Prostate gland (tissue), 2 donors: ENCODE measurements at regions not wholly inside any gene's neighbourhood (a gene's known extent, or its start where the extent isn't known, plus 50 kb on each side); places are given as distances from the start of the nearest gene placed in this dataset.

Experiments used
- DNase-seq: peaks from one replicate; pipeline ENCODE4 v3.0.0-alpha.2; 2019; ENCODE audit warnings: low spot score
- H3K27ac ChIP-seq, 2 donors: fragments of 200-600 bp; sonication (generic); 2 replicates each; pipeline ENCODE4 v1.5.1; 2017 to 2019
- H3K27me3 ChIP-seq: fragments of 200-600 bp; sonication (generic); replicated peaks from 2 replicates; pipeline ENCODE4 v1.5.1; 2019; ENCODE audit not compliant: insufficient read depth
- H3K36me3 ChIP-seq, 2 donors: fragments of 200-600 bp; sonication (generic); 1 replicate in 1 of 2; 2 replicates in 1 of 2; pipeline versions ENCODE4 v1.5.1 to v1.8.1; 2017 to 2019
- H3K4me1 ChIP-seq: fragments of 200-600 bp; sonication (generic); replicated peaks from 2 replicates; pipeline ENCODE4 v1.5.1; 2019
- H3K4me3 ChIP-seq, 2 donors: fragments of 200-600 bp; sonication (generic); 2 replicates each; pipeline ENCODE4 v1.5.1; 2017 to 2019
- H3K9me3 ChIP-seq: fragments of 200-600 bp; sonication (generic); 2 replicates; pipeline ENCODE4 v1.5.1; 2017
- POLR2A ChIP-seq: fragments of 450-650 bp; IDR thresholded peaks from one replicate; pipeline ENCODE4 v1.6.1; 2016; ENCODE audit warnings: antibody characterized with exemption, mild to moderate bottlenecking
- POLR2AphosphoS5 ChIP-seq: sonication (generic); formaldehyde crosslinking; IDR thresholded peaks from one replicate; pipeline ENCODE4 v1.6.1; 2017; ENCODE audit warnings: antibody characterized with exemption
- WGBS: methylation state at CpG from one replicate; pipeline ENCODE4 v1.1.5; 2018; 5-methylcytosine and 5-hydroxymethylcytosine counted together
- intact Hi-C: fragments of 100-400 bp; cut with DNase I; formaldehyde crosslinking; loops from one replicate; pipeline ENCODE4 v1.14.2; 2022
- TF ChIP-seq, protein P1 (sequence below), 4 experiments: fragments of 200-600 bp in 2 of 4; fragments of 450-650 bp in 2 of 4; sonication (generic) in 2 of 4; IDR thresholded peaks; 1 replicate in 3 of 4; 2 replicates in 1 of 4; pipeline ENCODE4 v1.5.1; 2016 to 2019; ENCODE audit warnings: antibody characterized with exemption in 4 of 4, mild to moderate bottlenecking in 2 of 4, moderate library complexity in 2 of 4

DNA sequence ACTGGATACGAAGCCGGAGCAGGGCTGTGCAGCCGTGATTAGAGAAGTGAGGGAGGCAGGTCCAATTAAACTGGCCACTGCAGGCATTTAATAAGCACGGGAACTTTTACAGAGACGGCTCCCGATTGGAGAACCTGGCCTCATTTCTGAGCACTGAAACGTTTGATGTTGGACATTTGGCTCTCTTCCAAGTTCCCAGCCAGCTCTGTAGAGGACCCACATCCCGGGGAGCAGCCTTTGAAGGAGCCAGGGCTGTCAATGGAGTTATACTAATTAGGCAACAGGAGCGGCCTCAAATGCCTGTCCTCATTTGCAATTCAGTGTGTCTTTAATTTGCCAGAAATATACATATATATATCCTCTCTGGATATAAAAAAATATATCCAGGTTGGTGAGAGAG is 499.4 kb upstream of the C16orf82 start:
- H3K36me3 ChIP-seq: no peaks in the 10 kb centered on the region
- no peak overlapping the region for H3K27ac ChIP-seq
- no peaks in the 10 kb centered on the region for H3K4me1 ChIP-seq
- 30% methylated on average over 9 of the region's 9 CpGs for WGBS
- no peak for DNase-seq
- no peaks in the 10 kb centered on the region for H3K9me3 ChIP-seq
- no peak for TF ChIP-seq POLR2AphosphoS5
- TF ChIP-seq, protein P1, sequence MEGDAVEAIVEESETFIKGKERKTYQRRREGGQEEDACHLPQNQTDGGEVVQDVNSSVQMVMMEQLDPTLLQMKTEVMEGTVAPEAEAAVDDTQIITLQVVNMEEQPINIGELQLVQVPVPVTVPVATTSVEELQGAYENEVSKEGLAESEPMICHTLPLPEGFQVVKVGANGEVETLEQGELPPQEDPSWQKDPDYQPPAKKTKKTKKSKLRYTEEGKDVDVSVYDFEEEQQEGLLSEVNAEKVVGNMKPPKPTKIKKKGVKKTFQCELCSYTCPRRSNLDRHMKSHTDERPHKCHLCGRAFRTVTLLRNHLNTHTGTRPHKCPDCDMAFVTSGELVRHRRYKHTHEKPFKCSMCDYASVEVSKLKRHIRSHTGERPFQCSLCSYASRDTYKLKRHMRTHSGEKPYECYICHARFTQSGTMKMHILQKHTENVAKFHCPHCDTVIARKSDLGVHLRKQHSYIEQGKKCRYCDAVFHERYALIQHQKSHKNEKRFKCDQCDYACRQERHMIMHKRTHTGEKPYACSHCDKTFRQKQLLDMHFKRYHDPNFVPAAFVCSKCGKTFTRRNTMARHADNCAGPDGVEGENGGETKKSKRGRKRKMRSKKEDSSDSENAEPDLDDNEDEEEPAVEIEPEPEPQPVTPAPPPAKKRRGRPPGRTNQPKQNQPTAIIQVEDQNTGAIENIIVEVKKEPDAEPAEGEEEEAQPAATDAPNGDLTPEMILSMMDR (IDR thresholded peaks at IDR 0.05): no peak
- no peak for TF ChIP-seq POLR2A
- H3K4me3 ChIP-seq: no peak overlapping the region
- peaks cover 4% of the 10 kb centered on the region for H3K27me3 ChIP-seq
- intact Hi-C loops: no loop called here

DNA sequence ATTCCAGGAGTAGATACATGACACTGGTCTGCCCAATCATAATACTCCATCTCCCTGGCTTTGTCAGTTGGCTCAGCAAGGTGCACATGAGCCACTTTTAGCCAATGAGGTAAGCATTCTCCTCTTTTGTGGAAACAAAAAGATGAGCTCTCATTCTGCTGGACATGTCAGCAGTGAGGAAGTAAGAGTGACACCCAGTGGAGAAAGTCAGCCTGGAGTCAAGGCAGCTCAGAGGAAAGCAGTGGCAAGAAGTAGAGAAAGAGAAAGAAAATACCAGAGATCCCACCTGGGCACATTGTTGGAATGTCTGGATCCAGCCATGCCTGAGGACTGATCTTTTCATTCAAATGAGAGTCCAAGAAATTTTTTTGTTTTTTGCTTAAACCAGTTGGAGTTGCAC is 496.9 kb upstream of the C16orf82 start:
- intact Hi-C loops: no loop called here
- H3K27ac ChIP-seq: no peak overlapping the region
- H3K36me3 ChIP-seq: no peaks in the 10 kb centered on the region
- no peaks in the 10 kb centered on the region for H3K9me3 ChIP-seq
- DNase-seq: no peak
- H3K4me1 ChIP-seq: no peaks in the 10 kb centered on the region
- H3K4me3 ChIP-seq: no peak overlapping the region
- no peak for TF ChIP-seq POLR2A
- peaks cover 4% of the 10 kb centered on the region for H3K27me3 ChIP-seq

DNA sequence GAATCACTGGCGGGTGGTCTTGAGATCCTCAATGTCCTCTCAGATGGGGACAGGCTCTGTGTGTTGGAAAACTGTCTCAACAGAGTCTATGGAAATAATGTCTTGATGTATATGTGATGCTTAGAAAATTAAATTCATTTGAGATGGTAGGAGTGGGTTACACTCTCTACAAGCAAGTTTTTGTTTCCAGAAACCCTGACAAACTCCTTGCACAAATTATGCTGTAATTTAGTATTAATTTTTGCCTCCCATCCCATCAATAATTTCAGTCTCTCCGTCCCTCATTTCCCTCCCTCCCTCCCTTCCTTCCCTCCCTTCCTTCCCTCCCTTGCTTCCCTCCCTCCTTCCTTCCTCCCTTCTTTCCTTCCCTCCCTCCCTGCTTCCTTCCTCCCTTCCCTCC is 488.0 kb upstream of the C16orf82 start:
- Histone ChIP-seq H3K36me3 (no peaks in the 10 kb centered on the region), H3K27ac (no peak overlapping the region), H3K4me1 (no peaks in the 10 kb centered on the region), H3K27me3 (no peaks in the 10 kb centered on the region), H3K4me3 (no peak overlapping the region), H3K9me3 (no peaks in the 10 kb centered on the region)
- DNase-seq: no peak
- intact Hi-C loops: no loop called here
- 81% methylated on average over 2 of the region's 2 CpGs for WGBS
- TF ChIP-seq, protein P1 (IDR thresholded peaks at IDR 0.05): no peak
- TF ChIP-seq POLR2A: no peak
- no peak for TF ChIP-seq POLR2AphosphoS5

DNA sequence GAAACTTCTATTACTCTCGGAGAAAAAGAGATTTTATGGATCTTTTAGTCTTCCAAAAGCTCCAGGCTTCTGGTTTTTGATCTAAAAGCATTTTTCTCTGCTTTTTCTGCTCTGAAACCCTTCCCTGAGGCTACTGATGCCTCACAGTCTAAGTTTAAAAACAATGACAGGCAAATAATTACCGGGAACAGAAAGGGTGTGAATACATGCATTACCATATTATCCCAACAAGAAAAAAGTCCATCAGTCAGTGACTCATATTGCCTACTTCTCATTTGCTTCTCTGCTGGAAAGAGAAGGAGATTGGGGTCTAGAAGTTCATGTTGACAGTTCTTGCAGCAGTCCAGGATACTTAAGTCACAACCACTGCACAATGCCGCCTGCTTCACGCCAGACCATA is 482.9 kb upstream of the C16orf82 start:
- Histone ChIP-seq H3K27me3 (no peaks in the 10 kb centered on the region), H3K36me3 (no peaks in the 10 kb centered on the region), H3K27ac (no peak overlapping the region), H3K4me3 (no peak overlapping the region), H3K9me3 (no peaks in the 10 kb centered on the region), H3K4me1 (no peaks in the 10 kb centered on the region)
- intact Hi-C loops: no loop called here
- DNase-seq: no peak
- TF ChIP-seq POLR2A: no peak
- no peak for TF ChIP-seq POLR2AphosphoS5
- TF ChIP-seq, protein P1 (IDR thresholded peaks at IDR 0.05): no peak
- 95% methylated on average over 4 of the region's 4 CpGs for WGBS

DNA sequence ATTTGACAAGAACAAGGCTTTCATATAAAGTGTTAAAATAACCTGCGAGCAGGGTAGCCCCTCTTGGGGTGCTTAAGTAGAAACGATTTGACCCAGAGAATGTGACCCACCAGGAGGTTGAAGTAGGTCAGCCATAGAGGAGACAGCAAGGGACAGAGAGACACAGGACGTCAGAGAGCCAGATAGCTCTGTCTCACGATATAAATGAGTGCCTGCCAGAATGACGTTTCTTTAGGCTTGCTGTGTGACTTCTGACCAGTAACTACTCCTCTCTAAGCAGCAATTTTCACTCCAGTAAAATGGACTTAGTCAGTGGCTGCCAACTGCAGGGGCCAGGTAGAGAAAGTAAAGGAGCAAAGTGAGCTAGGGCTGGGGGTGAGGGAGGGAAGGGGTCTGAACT is 473.0 kb upstream of the C16orf82 start:
- intact Hi-C loops: no loop called here
- 44% methylated on average over 5 of the region's 5 CpGs for WGBS

More for the DNA sequence above, 473.0 kb upstream of the C16orf82 start:
- no peak overlapping the region for H3K4me3 ChIP-seq
- no peak overlapping the region for H3K27ac ChIP-seq
- H3K36me3 ChIP-seq: no peaks in the 10 kb centered on the region
- H3K27me3 ChIP-seq: no peaks in the 10 kb centered on the region
- no peak for DNase-seq
- no peaks in the 10 kb centered on the region for H3K9me3 ChIP-seq
- TF ChIP-seq POLR2AphosphoS5: no peak
- TF ChIP-seq POLR2A: no peak
- TF ChIP-seq, protein P1 (IDR thresholded peaks at IDR 0.05): no peak
- no peaks in the 10 kb centered on the region for H3K4me1 ChIP-seq
